Right lobe of liver (tissue), 6 donors: ENCODE measurements at regions not wholly inside any gene's neighbourhood (a gene's known extent, or its start where the extent isn't known, plus 50 kb on each side); places are given as distances from the start of the nearest gene placed in this dataset.

Experiments used
- ATAC-seq, 4 donors: fragments of 200-7000 bp; cut with Tn5 transposase; one replicate each; pipeline ENCODE4 v1.9.1; 2020; ENCODE audit warnings: mild to moderate bottlenecking in 4 of 4, moderate library complexity in 4 of 4
- DNase-seq, 3 donors: peaks; one replicate each; pipeline ENCODE4 v3.0.0-alpha.2; 2020
- H3K27ac ChIP-seq, 3 donors: fragments of 200-600 bp; one replicate each; pipeline ENCODE4 v1.8.0; 2022
- H3K27me3 ChIP-seq, 2 donors: fragments of 200-600 bp; one replicate each; pipeline ENCODE4 v1.8.0; 2022
- H3K36me3 ChIP-seq, 4 donors: fragments of 200-600 bp; sonication (generic) in 1 of 4; one replicate each; pipeline versions ENCODE4 v1.5.1 to v1.8.0; 2017 to 2022; ENCODE audit warnings: control low read depth in 1 of 4
- H3K4me1 ChIP-seq, 4 donors: fragments of 200-600 bp; sonication (generic) in 1 of 4; one replicate each; pipeline versions ENCODE4 v1.5.1 to v1.8.0; 2017 to 2022; ENCODE audit warnings: control low read depth in 1 of 4
- H3K4me3 ChIP-seq, 3 donors: fragments of 200-600 bp; one replicate each; pipeline ENCODE4 v1.8.0; 2022
- H3K9me3 ChIP-seq, 4 donors: fragments of 200-600 bp; sonication (generic) in 1 of 4; one replicate each; pipeline versions ENCODE4 v1.5.1 to v1.8.0; 2017 to 2022; ENCODE audit warnings: control low read depth in 1 of 4
- POLR2A ChIP-seq: fragments of 450-650 bp; IDR thresholded peaks from one replicate; pipeline ENCODE4 v1.6.1; 2017; ENCODE audit warnings: antibody characterized with exemption, mild to moderate bottlenecking
- WGBS: methylation state at CpG from one replicate; pipeline ENCODE4 v1.1.6; 2018; ENCODE audit warnings: low coverage, low lambda C conversion rate; ENCODE audit not compliant: insufficient coverage; ENCODE audit errors: missing lambda C conversion rate; 5-methylcytosine and 5-hydroxymethylcytosine counted together
- intact Hi-C, 2 donors: fragments of 100-400 bp; cut with DNase I; formaldehyde crosslinking; loops; one replicate each; pipeline versions ENCODE4 v1.11.2 to v1.14.1; 2022
- TF ChIP-seq, protein P1 (sequence below), 4 donors: fragments of 200-600 bp in 3 of 4; fragments of 450-650 bp in 1 of 4; IDR thresholded peaks; one replicate each; pipeline versions ENCODE4 v1.5.1 to v1.8.0; 2016 to 2022; ENCODE audit warnings: antibody characterized with exemption in 4 of 4, mild to moderate bottlenecking in 2 of 4
- donor health status: DM: no; HTN: yes; CAD: no.
- donor health status: DM: no; HTN: no; CAD: no.
- donor health status: DM: no; HTN: no; CAD: no.
- donor health status: DM: no; HTN: yes; CAD: no.
- donor health status: DM: no; HTN: yes; CAD: no.

GRCh38 chr20:6646021-6646636 is 121.4 kb upstream of the BMP2 start:
- no peak for TF ChIP-seq POLR2A
- TF ChIP-seq, protein P1, sequence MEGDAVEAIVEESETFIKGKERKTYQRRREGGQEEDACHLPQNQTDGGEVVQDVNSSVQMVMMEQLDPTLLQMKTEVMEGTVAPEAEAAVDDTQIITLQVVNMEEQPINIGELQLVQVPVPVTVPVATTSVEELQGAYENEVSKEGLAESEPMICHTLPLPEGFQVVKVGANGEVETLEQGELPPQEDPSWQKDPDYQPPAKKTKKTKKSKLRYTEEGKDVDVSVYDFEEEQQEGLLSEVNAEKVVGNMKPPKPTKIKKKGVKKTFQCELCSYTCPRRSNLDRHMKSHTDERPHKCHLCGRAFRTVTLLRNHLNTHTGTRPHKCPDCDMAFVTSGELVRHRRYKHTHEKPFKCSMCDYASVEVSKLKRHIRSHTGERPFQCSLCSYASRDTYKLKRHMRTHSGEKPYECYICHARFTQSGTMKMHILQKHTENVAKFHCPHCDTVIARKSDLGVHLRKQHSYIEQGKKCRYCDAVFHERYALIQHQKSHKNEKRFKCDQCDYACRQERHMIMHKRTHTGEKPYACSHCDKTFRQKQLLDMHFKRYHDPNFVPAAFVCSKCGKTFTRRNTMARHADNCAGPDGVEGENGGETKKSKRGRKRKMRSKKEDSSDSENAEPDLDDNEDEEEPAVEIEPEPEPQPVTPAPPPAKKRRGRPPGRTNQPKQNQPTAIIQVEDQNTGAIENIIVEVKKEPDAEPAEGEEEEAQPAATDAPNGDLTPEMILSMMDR (IDR thresholded peaks at IDR 0.05): no peak
- H3K36me3 ChIP-seq: no peaks in the 10 kb centered on the region
- H3K4me3 ChIP-seq: no peak overlapping the region
- intact Hi-C loops: no loop called here
- ATAC-seq (no peak), DNase-seq (no peak)
- no peaks in the 10 kb centered on the region for H3K4me1 ChIP-seq
- H3K27me3 ChIP-seq: no peaks in the 10 kb centered on the region
- no peaks in the 10 kb centered on the region for H3K9me3 ChIP-seq
- WGBS: 93% methylated on average over 3 of the region's 3 CpGs
- no peak overlapping the region for H3K27ac ChIP-seq

DNA sequence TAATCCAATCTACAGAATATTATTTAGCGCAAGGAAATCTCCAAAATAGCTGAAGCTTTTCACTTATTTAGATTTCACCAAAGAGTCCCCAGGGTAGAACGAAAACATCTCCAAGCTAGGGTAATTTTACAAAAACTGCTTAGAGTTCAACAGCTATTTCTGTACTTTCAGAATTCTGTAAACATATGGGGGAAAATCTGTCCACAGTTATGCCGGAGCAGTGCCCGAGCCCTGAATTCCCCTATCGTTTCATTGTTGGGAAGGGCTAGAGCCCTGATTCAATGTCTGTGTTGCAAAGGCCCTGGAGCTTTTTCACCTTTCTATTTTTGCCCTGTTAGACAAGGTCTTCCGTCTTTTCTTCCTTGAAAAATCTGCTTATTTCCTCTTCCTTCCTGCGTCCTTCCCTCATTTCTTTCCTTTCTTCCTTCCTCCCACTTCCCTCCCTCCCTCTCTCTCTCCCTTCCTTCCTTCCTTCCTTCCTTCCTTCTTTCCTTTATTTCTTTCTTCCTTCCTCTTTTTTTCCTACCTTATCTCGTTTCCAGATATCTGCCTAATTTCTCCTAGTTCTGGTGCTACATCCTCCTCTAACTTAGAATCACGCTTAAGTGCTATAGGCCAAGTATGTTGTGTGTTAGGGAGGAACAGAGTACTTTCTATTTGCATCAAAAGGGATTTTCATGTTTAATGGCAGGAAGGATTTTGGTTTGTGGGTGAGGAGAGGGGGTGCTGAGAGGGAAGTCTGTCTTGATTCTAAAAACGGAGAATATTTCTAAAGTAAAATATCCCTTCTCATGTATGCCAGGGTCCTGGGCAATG is 122.5 kb upstream of the BMP2 start:
- H3K27ac ChIP-seq: no peak overlapping the region
- DNase-seq (no peak), ATAC-seq (no peak)
- 49% methylated on average over 10 of the region's 10 CpGs for WGBS
- intact Hi-C loops: no loop called here
- no peaks in the 10 kb centered on the region for H3K36me3 ChIP-seq
- no peak overlapping the region for H3K4me3 ChIP-seq
- TF ChIP-seq, protein P1 (IDR thresholded peaks at IDR 0.05): no peak
- TF ChIP-seq POLR2A: no peak
- no peaks in the 10 kb centered on the region for H3K27me3 ChIP-seq
- no peaks in the 10 kb centered on the region for H3K4me1 ChIP-seq
- no peaks in the 10 kb centered on the region for H3K9me3 ChIP-seq

- Histone ChIP-seq H3K36me3 (no peaks in the 10 kb centered on the region), H3K4me1 (no peaks in the 10 kb centered on the region), H3K27me3 (no peaks in the 10 kb centered on the region), H3K4me3 (no peak overlapping the region), H3K27ac (no peak overlapping the region), H3K9me3 (no peaks in the 10 kb centered on the region)
- ATAC-seq (peak in 3 of 4 donors; percentile 43 to 64 (median 56)), DNase-seq (no peak)
- 49% methylated on average over 5 of the region's 5 CpGs for WGBS
- TF ChIP-seq, protein P1 (IDR thresholded peaks at IDR 0.05): peak; percentile 23 to 42 (median 31)
- no peak for TF ChIP-seq POLR2A
- intact Hi-C loops: no loop called here
Observed at GRCh38 chr20:6641012-6641411, 126.5 kb upstream of the BMP2 start.

DNA sequence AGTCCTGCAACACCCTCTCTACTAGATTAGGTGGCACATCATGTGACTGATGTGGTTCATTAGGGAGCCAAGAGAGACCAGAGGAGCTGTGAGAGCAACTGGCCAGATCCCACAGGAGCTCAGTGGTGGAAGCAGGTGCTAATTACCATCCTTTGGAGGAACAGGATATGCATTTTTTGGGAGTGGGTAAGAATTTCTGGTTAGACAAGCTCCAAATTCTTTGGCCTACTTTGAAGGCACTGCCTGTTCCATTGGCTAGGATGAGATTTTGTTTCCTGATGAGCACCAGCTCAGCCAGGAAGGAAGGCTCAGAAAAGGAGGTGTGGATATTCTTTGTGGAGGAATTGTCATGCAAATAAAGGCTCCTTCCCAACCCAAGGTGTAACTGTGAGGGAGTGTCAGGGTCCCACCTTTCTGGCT is 130.3 kb upstream of the BMP2 start:
- no peak for TF ChIP-seq POLR2A
- TF ChIP-seq, protein P1 (IDR thresholded peaks at IDR 0.05): no peak
- Histone ChIP-seq H3K27me3 (no peaks in the 10 kb centered on the region), H3K4me3 (no peak overlapping the region), H3K9me3 (no peaks in the 10 kb centered on the region), H3K4me1 (no peaks in the 10 kb centered on the region), H3K36me3 (no peaks in the 10 kb centered on the region), H3K27ac (no peak overlapping the region)
- ATAC-seq: no peak
- intact Hi-C loops: loop anchor here in 1 of 2 donors (10.0 kb wide), 2 partner anchors 128 to 188 kb away; partner anchors contain the start of gene BMP2
- no peak for DNase-seq
